NB4 (cell line): ENCODE measurements at regions not wholly inside any gene's neighbourhood (a gene's known extent, or its start where the extent isn't known, plus 50 kb on each side); places are given as distances from the start of the nearest gene placed in this dataset.

Experiments
- CTCF ChIP-seq: IDR thresholded peaks from one replicate; pipeline ENCODE4 v1.5.1; 2012; ENCODE audit warnings: low read depth, low read length
- POLR2A ChIP-seq: IDR thresholded peaks from 2 replicates; pipeline ENCODE4 v1.6.1; 2011; ENCODE audit warnings: mild to moderate bottlenecking; ENCODE audit not compliant: insufficient read length; ENCODE audit errors: extremely low read depth

- TF ChIP-seq CTCF (no peak), POLR2A (no peak)
Measured at GRCh38 chr1:164261691-164262240, 297.2 kb upstream of the PBX1 start.
